Suprapubic skin (tissue), 4 donors: ENCODE measurements at regions not wholly inside any gene's neighbourhood (a gene's known extent, or its start where the extent isn't known, plus 50 kb on each side); places are given as distances from the start of the nearest gene placed in this dataset.

Experiments
- EP300 ChIP-seq: sonication (generic); formaldehyde crosslinking; IDR thresholded peaks from one replicate; pipeline ENCODE4 v1.6.1; 2017; ENCODE audit warnings: antibody characterized with exemption
- POLR2A ChIP-seq, 2 donors: fragments of 450-650 bp; IDR thresholded peaks; one replicate each; pipeline ENCODE4 v1.6.1; 2017; ENCODE audit warnings: antibody characterized with exemption in 2 of 2, mild to moderate bottlenecking in 2 of 2, moderate library complexity in 2 of 2
- POLR2AphosphoS5 ChIP-seq, 3 donors: sonication (generic); formaldehyde crosslinking; IDR thresholded peaks; one replicate each; pipeline ENCODE4 v1.6.1; 2017; ENCODE audit warnings: antibody characterized with exemption in 3 of 3
- TF ChIP-seq, protein P1 (sequence below), 2 donors: fragments of 200-600 bp in 1 of 2; fragments of 450-650 bp in 1 of 2; sonication (generic) in 1 of 2; IDR thresholded peaks; one replicate each; pipeline ENCODE4 v1.5.1; 2016 to 2019; ENCODE audit warnings: antibody characterized with exemption in 2 of 2, mild to moderate bottlenecking in 1 of 2, moderate library complexity in 1 of 2

DNA sequence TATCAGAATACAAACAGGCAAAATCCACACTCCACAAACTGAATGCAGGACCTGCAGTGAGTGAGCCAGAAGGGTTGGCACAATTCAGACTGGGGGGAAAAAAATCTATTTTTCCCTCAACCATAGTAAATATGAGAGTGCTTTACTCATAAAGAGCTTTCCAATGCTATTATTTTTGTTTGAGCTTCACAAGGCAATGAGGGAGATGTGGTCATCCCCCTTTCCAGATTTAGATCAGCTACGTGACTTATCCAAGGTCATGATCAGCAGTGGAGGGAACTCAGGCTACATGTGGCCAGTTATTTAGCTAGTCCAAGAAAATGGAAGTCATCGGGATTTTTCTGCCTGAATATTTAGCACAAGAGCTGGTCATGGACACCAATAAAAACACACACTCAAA lies 120.4 kb upstream of the KLF7 start:
- TF ChIP-seq, protein P1, sequence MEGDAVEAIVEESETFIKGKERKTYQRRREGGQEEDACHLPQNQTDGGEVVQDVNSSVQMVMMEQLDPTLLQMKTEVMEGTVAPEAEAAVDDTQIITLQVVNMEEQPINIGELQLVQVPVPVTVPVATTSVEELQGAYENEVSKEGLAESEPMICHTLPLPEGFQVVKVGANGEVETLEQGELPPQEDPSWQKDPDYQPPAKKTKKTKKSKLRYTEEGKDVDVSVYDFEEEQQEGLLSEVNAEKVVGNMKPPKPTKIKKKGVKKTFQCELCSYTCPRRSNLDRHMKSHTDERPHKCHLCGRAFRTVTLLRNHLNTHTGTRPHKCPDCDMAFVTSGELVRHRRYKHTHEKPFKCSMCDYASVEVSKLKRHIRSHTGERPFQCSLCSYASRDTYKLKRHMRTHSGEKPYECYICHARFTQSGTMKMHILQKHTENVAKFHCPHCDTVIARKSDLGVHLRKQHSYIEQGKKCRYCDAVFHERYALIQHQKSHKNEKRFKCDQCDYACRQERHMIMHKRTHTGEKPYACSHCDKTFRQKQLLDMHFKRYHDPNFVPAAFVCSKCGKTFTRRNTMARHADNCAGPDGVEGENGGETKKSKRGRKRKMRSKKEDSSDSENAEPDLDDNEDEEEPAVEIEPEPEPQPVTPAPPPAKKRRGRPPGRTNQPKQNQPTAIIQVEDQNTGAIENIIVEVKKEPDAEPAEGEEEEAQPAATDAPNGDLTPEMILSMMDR (IDR thresholded peaks at IDR 0.05) = no peak
- no peak for TF ChIP-seq POLR2AphosphoS5 (IDR thresholded peaks at IDR 0.05)
- no peak for TF ChIP-seq POLR2A (IDR thresholded peaks at IDR 0.05)
- no peak for TF ChIP-seq EP300
